Fibroblast of mammary gland (primary cell): ENCODE measurements at regions not wholly inside any gene's neighbourhood (a gene's known extent, or its start where the extent isn't known, plus 50 kb on each side); places are given as distances from the start of the nearest gene placed in this dataset.

ENCODE experiments used
- DNase-seq: peaks from one replicate; pipeline ENCODE4 v3.0.0-alpha.2; 2010; ENCODE audit warnings: low read depth
- H3K4me3 ChIP-seq: 2 replicates; pipeline ENCODE4 v1.5.1; 2011; ENCODE audit warnings: low read depth, mild to moderate bottlenecking, low read length, moderate library complexity; ENCODE audit not compliant: control insufficient read depth
- TF ChIP-seq, protein P1 (sequence below): conservative IDR thresholded peaks from 2 replicates; pipeline ENCODE4 v1.5.1; 2011; ENCODE audit warnings: low read depth, low read length, inconsistent platforms; ENCODE audit not compliant: control insufficient read depth, insufficient read depth

DNA sequence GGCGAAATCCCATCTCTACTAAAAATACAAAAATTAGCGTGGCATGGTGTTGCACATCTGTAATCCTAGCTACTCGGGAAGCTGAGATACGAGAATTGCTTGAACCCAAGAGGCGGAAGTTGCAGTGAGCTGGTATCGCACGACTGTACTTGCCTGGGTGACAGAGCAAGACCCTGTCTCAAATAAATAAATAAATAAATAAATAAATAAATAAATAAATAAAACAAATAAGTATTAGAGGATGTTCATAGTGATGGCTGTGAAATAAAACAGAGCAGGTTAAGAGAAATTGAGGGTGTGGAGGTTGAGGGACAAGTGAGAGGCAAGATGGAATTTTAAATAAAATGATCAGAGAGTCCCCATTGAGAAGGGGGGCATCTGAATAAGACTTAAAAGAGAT lies 124.7 kb upstream of the DST start:
- TF ChIP-seq, protein P1, sequence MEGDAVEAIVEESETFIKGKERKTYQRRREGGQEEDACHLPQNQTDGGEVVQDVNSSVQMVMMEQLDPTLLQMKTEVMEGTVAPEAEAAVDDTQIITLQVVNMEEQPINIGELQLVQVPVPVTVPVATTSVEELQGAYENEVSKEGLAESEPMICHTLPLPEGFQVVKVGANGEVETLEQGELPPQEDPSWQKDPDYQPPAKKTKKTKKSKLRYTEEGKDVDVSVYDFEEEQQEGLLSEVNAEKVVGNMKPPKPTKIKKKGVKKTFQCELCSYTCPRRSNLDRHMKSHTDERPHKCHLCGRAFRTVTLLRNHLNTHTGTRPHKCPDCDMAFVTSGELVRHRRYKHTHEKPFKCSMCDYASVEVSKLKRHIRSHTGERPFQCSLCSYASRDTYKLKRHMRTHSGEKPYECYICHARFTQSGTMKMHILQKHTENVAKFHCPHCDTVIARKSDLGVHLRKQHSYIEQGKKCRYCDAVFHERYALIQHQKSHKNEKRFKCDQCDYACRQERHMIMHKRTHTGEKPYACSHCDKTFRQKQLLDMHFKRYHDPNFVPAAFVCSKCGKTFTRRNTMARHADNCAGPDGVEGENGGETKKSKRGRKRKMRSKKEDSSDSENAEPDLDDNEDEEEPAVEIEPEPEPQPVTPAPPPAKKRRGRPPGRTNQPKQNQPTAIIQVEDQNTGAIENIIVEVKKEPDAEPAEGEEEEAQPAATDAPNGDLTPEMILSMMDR = no peak
- no peak overlapping the region for H3K4me3 ChIP-seq
- DNase-seq = no peak

DNA sequence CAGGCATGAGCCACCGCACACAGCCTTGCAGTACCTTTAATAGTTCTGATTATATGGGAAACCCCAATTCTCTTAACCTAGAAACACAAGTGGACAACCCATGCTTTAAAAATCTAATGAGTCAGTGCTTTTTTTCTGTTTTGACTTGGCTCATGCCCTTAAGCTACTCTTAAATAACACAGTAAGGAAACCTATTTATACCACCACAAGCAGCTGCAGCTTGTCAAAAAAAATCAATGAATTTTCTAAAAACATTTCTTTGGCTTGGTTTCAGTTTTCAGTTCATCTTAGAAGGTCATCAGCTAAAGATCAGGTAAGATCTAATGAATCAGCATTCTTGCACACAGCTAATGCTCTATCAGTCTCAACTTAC lies 124.1 kb upstream of the DST start:
- peak; percentile 78 for DNase-seq
- TF ChIP-seq, protein P1 = no peak
- no peak overlapping the region for H3K4me3 ChIP-seq

DNA sequence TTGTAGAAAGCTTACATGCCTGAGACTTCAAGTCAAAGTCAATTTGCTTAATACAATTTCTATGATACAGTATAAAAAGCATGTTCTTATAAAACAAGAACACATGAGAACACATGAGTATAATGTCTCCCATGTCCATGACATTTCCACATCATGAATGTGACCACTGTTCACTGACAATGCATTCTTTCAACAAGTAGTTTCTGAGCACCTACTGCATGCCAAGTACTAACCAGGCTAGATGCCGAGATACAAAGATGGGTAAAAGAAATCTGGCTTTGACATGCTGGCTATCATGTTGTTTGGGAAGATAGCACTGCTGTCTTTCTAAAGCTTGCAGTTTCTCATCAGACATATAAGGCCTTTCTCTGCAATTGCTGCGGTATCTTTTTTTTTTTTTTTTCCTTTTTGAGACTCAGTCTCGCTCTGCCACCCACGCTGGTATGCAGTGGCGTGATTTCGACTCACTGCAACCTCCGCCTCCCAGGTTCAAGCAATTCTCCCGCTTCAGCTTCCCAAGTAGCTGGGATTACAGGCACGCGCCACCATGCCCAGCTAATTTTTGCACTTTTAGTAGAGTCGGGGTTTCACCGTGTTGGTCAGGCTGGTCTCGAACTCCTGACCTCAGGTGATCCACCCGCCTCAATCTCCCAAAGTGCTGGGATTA lies 123.6 kb upstream of the DST start:
- TF ChIP-seq, protein P1 = no peak
- DNase-seq = no peak
- no peak overlapping the region for H3K4me3 ChIP-seq

DNA sequence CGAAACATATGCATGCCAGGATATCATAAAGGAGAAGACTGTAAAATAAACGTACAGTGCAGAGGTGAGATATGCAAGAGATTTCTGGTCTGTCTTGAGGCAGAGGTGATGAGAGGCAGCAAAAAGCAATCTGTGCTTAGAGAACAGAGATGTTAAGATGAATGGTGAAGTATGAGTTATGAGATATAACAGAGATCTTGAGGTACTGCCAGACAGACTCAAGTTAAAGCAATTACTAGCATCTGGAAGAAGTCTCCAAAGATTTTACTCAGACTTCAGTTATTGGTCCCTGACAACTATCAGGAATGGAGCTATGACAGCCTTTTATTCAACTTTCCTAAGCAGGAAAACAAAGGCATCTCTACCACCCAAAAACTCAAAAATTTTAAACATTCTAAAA lies 122.8 kb upstream of the DST start:
- TF ChIP-seq, protein P1 = no peak
- DNase-seq = peak; percentile 36
- H3K4me3 ChIP-seq = no peak overlapping the region

DNA sequence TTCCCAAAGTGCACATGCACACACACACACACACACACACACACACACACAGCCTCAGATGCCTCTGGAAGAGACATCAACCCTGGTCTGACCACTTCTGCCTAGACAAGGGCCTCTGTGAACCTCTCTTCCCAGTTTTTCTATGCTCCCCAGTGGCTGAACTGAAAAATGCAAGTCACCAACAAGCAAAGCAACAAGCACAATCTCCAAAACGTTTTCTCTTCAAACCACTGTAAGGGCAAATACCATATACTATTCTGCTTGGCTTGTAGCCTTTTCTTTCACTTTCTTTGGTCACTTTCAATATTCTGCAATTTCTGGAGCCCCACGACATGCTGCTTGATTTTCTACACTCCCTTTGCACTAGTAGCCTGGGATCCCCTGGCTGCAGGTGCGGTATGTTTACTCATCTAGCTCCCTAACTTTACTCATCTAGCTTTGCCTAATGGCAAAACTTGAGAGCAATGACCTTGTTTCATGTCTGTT lies 121.4 kb upstream of the DST start:
- peak; percentile 56 for DNase-seq
- TF ChIP-seq, protein P1 = peak; percentile 45
- no peak overlapping the region for H3K4me3 ChIP-seq

DNA sequence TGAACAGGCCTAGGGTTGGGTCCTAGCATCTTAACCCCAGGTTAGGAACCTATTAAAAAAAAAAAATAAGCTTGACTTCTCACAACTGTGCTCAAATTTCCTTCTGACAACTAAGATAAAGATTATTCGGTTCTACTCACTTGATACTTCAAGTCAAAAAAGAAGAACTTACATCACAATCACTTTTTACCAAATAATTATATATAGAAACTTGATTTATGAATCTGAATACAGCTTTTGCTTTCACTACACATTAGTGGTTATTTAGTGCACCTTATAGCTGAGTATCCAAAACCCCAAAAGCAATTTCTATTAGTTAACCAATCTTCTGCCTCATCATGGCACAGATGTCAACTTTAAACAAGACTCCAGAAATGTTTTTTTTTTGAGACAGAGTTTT lies 119.0 kb upstream of the DST start:
- H3K4me3 ChIP-seq = no peak overlapping the region
- no peak for DNase-seq
- TF ChIP-seq, protein P1 = no peak
